ENCODE measurements at regions not wholly inside any gene's neighbourhood (a gene's known extent, or its start where the extent isn't known, plus 50 kb on each side); places are given as distances from the start of the nearest gene placed in this dataset.

GRCh38 chr7:57384380-57384779, 65.6 kb upstream of the ZNF716 start:
- TF ChIP-seq CTCF (IDR thresholded peaks at IDR 0.05; ENCODE audit: insufficient read depth, low read depth, low read length): no peak
- no peak for TF ChIP-seq EZH2 (IDR thresholded peaks at IDR 0.05; ENCODE audit: insufficient read depth, low read length)
